ENCODE measurements at regions not wholly inside any gene's neighbourhood (a gene's known extent, or its start where the extent isn't known, plus 50 kb on each side); places are given as distances from the start of the nearest gene placed in this dataset.

DNA sequence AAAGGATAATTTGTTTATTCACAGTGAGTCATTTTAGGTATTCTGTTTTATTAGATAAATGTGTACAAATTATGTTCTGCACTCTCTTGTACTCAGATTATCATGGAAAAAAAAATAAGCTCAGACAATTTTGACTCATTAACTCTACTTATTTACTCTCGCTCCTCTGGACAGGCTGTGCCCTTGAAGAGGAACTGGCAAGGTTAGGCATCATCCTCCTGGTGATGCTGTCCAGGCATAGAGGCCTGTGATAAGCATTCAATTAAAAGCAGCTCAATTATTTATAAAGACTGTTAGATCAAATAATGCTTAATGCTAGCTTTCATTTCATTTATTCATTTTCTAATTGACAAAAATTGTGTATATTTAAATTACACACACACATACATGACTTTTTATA lies 518.5 kb downstream of the TENT5A start:
- no peaks in the 10 kb centered on the region for H3K36me3 ChIP-seq (ENCODE audit: insufficient read depth)
- no peaks in the 10 kb centered on the region for H3K36me3 Mint-ChIP-seq (ENCODE audit: low read depth)
- no peaks in the 10 kb centered on the region for H3F3A ChIP-seq (replicated peaks; ENCODE audit: low read depth)
- H3K4me1 Mint-ChIP-seq, result no peaks in the 10 kb centered on the region
- no peak overlapping the region for H3K27ac Mint-ChIP-seq
- H3K27me3 ChIP-seq (ENCODE audit: insufficient read depth), result no peaks in the 10 kb centered on the region
- no peaks in the 10 kb centered on the region for H3K9me3 Mint-ChIP-seq
- no peaks in the 10 kb centered on the region for H3K79me2 ChIP-seq (replicated peaks; ENCODE audit: insufficient read depth)
- H3K27me3 Mint-ChIP-seq (ENCODE audit: insufficient read depth, low read depth, poor library complexity), result peaks cover 2% of the 10 kb centered on the region
- no peak overlapping the region for H2AFZ ChIP-seq
- ATAC-seq (no peak), DNase-seq (ENCODE audit: low spot score) (no peak)
- H3K4me2 ChIP-seq, result no peak overlapping the region
- no peaks in the 10 kb centered on the region for H4K20me1 ChIP-seq (replicated peaks; ENCODE audit: insufficient read depth)
- H3K4me3 ChIP-seq, result no peak overlapping the region
- H3K9me2 ChIP-seq (ENCODE audit: insufficient read depth), result no peaks in the 10 kb centered on the region
- TF ChIP-seq STAT1 (IDR thresholded peaks at IDR 0.05; ENCODE audit: unreplicated experiment), result no peak
- no peak for TF ChIP-seq JUNB (IDR thresholded peaks at IDR 0.05; ENCODE audit: unreplicated experiment)
- TF ChIP-seq CREB1 (CRISPR knock-in tag; IDR thresholded peaks at IDR 0.05; ENCODE audit: low read depth), result no peak
- TF ChIP-seq ZNF462 (CRISPR knock-in tag; IDR thresholded peaks at IDR 0.05), result no peak
- H3K27ac ChIP-seq (ENCODE audit: low read depth), result no peak overlapping the region
- no peaks in the 10 kb centered on the region for H3K4me1 ChIP-seq (ENCODE audit: insufficient read depth)
- H3K4me3 Mint-ChIP-seq, result no peak overlapping the region

GRCh38 chr6:81228912-81229555 lies 523.4 kb downstream of the TENT5A start:
- no peaks in the 10 kb centered on the region for H3K9me3 Mint-ChIP-seq
- no peaks in the 10 kb centered on the region for H3K27me3 Mint-ChIP-seq (ENCODE audit: insufficient read depth, low read depth, poor library complexity)
- H3K27ac Mint-ChIP-seq, result no peak overlapping the region
- H2AFZ ChIP-seq, result no peak overlapping the region
- no peaks in the 10 kb centered on the region for H3K4me1 ChIP-seq (ENCODE audit: insufficient read depth)
- no peaks in the 10 kb centered on the region for H3F3A ChIP-seq (replicated peaks; ENCODE audit: low read depth)
- H3K4me3 Mint-ChIP-seq, result no peak overlapping the region
- H3K36me3 Mint-ChIP-seq (ENCODE audit: low read depth), result no peaks in the 10 kb centered on the region
- H4K20me1 ChIP-seq (replicated peaks; ENCODE audit: insufficient read depth), result no peaks in the 10 kb centered on the region
- DNase-seq (ENCODE audit: low spot score), result no peak
- no peaks in the 10 kb centered on the region for H3K4me1 Mint-ChIP-seq
- H3K79me2 ChIP-seq (replicated peaks; ENCODE audit: insufficient read depth), result no peaks in the 10 kb centered on the region
- H3K27me3 ChIP-seq (ENCODE audit: insufficient read depth), result no peaks in the 10 kb centered on the region
- H3K4me3 ChIP-seq, result no peak overlapping the region
- H3K36me3 ChIP-seq (ENCODE audit: insufficient read depth), result no peaks in the 10 kb centered on the region
- no peak overlapping the region for H3K4me2 ChIP-seq
- H3K9me2 ChIP-seq (ENCODE audit: insufficient read depth), result no peaks in the 10 kb centered on the region
- H3K27ac ChIP-seq (ENCODE audit: low read depth), result no peak overlapping the region
- ATAC-seq, result no peak
- no peak for TF ChIP-seq CREB1 (CRISPR knock-in tag; IDR thresholded peaks at IDR 0.05; ENCODE audit: low read depth)
- TF ChIP-seq, protein P1, sequence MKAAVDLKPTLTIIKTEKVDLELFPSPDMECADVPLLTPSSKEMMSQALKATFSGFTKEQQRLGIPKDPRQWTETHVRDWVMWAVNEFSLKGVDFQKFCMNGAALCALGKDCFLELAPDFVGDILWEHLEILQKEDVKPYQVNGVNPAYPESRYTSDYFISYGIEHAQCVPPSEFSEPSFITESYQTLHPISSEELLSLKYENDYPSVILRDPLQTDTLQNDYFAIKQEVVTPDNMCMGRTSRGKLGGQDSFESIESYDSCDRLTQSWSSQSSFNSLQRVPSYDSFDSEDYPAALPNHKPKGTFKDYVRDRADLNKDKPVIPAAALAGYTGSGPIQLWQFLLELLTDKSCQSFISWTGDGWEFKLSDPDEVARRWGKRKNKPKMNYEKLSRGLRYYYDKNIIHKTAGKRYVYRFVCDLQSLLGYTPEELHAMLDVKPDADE (IDR thresholded peaks at IDR 0.05), result no peak
- TF ChIP-seq, protein P2, sequence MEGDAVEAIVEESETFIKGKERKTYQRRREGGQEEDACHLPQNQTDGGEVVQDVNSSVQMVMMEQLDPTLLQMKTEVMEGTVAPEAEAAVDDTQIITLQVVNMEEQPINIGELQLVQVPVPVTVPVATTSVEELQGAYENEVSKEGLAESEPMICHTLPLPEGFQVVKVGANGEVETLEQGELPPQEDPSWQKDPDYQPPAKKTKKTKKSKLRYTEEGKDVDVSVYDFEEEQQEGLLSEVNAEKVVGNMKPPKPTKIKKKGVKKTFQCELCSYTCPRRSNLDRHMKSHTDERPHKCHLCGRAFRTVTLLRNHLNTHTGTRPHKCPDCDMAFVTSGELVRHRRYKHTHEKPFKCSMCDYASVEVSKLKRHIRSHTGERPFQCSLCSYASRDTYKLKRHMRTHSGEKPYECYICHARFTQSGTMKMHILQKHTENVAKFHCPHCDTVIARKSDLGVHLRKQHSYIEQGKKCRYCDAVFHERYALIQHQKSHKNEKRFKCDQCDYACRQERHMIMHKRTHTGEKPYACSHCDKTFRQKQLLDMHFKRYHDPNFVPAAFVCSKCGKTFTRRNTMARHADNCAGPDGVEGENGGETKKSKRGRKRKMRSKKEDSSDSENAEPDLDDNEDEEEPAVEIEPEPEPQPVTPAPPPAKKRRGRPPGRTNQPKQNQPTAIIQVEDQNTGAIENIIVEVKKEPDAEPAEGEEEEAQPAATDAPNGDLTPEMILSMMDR (conservative IDR thresholded peaks at IDR 0.05; ENCODE audit: low read depth in 2 of 2), result no peak
- no peak for TF ChIP-seq POLR2AphosphoS5 (IDR thresholded peaks at IDR 0.05; ENCODE audit: low read depth)
- TF ChIP-seq ZNF114 (CRISPR knock-in tag; IDR thresholded peaks at IDR 0.05), result no peak
- TF ChIP-seq REST (IDR thresholded peaks at IDR 0.05; ENCODE audit: unreplicated experiment), result no peak

Data from GM23338 (cell line).